Hepatocyte (in vitro differentiated cells): ENCODE measurements at regions not wholly inside any gene's neighbourhood (a gene's known extent, or its start where the extent isn't known, plus 50 kb on each side); places are given as distances from the start of the nearest gene placed in this dataset.

Experiments used
- CTCF ChIP-seq: fragments of 200-600 bp; sonication (generic); IDR thresholded peaks from 2 replicates; pipeline ENCODE4 v1.5.1; 2016; ENCODE audit warnings: antibody characterized with exemption, mild to moderate bottlenecking; ENCODE audit not compliant: poor library complexity
- EZH2 ChIP-seq: fragments of 200-600 bp; sonication (generic); IDR thresholded peaks from 2 replicates; pipeline ENCODE4 v1.6.1; 2016; ENCODE audit warnings: antibody characterized with exemption, mild to moderate bottlenecking, borderline replicate concordance

GRCh38 chr6:81892891-81893290 lies 140.4 kb upstream of the TENT5A start:
- no peak for TF ChIP-seq CTCF
- no peak for TF ChIP-seq EZH2
